GM21786 (cell line): ENCODE measurements at regions not wholly inside any gene's neighbourhood (a gene's known extent, or its start where the extent isn't known, plus 50 kb on each side); places are given as distances from the start of the nearest gene placed in this dataset.
"Not testable (repeated sequence)": the region's sequence is repeated elsewhere in the genome, so short reads cannot be mapped to it uniquely, and the experiment has no call there.

Experiments
- ATAC-seq: cut with Tn5 transposase; IDR thresholded peaks from one replicate; pipeline ENCODE4 v1.9.1; 2021; ENCODE audit not compliant: unreplicated experiment

DNA sequence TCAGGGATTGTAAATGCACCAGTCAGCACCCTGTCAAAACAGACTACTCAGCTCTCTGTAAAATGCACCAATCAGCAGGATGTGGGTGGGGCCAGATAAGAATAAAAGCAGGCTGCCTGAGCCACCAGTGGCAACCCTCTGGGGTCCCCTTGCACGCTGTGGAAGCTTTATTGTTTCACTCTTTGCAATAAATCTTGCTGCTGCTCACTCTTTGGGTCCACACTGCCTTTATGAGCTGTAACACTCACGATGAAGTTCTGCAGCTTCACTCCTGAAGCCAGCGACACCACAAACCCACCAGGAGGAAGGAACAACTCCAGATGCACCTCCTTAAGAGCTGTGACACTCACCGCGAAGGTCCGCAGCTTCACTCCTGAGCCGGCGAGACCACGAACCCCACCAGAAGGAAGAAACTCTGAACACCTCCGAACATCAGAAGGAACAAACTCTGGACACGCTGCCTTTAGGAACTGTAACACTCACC, 1578.5 kb downstream of the SI start:
- not testable (repeated sequence) for ATAC-seq

DNA sequence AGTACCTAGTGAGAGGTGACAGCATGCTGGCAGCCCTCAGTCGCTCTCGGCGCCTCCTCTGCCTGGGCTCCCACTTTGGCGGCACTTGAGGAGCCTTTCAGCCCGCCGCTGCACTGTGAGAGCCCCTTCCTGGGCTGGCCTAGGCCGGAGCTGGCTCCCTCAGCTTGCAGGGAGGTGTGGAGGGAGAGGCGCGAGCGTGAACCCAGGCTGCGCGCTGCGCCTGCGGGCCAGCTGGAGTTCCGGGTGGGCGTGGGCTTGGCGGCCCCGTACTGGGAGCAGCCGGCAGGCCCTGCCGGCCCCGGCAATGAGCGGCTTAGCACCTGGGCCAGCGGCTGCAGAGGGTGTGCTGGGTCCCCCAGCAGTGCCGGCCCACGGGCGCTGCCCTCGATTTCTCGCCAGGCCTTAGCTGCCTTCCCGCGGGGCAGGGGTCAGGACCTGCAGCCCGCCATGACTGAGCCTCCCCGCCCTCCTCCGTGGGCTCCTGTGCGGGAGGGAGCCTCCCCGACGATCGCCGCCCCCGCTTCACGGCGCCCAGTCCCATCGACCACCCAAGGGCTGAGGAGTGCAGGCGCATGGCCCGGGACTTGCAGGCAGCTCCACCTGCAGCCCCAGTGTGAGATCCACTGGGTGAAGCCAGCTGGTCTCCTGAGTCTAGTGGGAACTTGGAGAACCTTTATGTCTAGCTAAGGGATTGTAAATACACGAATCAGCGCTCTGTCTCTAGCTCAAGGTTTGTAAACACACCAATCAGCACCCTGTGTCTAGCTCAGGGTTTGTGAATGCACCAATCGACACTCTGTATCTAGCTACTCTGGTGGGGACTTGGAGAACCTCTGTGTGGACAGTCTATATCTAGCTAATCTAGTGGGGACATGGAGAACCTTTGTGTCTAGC, 1579.2 kb downstream of the SI start:
- ATAC-seq: not testable (repeated sequence)

DNA sequence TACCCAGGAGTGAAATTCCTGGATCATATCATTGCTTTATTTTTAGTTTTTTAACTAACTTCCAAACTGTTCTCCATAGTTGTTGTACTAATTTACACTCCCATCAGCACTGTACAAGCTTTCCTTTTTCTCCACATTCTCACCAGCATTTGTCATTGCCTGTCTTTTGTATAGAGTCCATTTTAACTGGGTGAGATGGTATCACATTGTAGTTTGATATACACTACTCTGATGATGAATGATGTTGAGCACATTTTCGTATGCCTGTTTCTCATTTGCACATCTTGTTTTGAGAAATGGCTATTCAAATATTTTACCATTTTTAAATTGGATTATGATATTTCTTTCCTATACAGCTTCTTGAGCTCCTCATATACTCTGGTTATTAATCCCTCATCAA, 1586.6 kb downstream of the SI start:
- no peak for ATAC-seq

DNA sequence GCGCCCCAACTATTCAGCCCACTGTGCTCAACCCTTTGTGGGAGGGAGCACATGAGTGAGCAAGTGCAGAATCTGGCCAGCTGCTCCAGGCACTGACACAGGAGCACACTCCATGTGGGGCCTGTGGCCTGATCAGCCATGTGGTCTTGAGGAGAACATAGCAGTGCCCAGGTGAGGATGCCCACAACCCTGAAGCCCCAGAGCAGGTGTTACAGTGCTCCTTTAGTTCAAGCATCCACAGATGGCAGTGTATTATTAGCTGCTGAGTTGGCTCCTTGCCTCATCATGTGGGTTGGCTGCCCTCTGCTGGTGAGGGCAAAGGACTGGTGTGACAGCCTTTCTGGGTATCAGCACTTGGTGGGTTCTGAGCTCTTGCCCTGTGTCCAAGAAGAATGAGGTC, 1588.2 kb downstream of the SI start:
- peak; percentile 81 for ATAC-seq

DNA sequence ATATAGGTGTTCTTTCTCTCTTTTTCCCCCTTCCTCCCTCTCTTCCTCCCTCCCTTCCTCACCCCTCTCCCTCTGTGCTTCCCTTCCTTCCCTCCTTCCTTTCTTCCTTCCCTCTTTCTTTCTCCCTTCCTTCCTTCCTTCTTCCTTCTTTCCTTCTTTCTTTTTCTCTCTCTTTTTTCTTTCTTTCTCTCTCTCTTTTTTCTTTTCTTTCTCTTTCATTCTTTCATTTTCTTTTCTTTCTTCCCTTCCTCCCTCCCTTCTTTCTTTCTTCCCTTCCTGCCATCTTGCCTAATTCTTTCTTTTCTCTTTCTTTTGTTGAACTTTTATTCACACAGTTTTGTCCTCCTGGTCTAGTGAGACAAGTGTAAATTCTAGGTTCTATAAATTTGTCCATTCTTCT, 1595.6 kb downstream of the SI start:
- no peak for ATAC-seq

DNA sequence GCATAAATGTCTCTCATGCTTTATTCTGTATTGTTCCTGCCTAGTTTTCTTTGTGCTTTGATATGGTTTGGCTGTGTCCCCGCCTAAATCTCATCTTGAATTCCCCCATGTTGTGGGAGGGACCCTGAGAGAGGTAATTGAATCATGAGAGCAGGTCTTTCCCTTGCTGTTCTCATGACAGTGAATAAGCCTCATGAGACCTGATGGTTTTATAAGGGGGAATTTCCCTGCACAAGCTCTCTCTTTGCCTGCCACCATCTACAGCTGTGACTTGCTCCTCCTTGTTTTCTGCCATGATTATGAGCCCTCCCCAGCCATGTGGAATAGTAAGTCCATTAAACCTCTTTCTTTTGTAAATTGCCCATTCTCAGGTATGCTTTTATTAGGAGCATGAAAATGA, 1596.6 kb downstream of the SI start:
- no peak for ATAC-seq

DNA sequence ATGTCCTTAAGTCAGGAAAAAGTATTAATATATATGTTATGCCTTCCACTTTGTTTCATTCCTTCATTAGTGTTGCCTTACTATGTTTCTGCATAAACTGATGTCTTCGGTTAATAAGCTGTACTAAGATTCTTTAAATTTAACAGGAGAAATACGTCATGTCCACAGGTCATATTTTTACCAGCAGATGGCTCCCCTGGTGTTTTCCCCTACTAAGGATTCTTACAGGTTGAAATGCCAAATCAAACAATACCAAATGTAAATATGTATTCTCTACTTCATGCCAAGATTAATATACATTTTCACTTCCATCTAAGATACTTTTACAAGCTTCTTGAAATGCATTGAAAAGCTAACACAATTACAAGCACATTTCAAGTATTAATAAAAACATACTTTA, 1602.1 kb downstream of the SI start:
- ATAC-seq: no peak

DNA sequence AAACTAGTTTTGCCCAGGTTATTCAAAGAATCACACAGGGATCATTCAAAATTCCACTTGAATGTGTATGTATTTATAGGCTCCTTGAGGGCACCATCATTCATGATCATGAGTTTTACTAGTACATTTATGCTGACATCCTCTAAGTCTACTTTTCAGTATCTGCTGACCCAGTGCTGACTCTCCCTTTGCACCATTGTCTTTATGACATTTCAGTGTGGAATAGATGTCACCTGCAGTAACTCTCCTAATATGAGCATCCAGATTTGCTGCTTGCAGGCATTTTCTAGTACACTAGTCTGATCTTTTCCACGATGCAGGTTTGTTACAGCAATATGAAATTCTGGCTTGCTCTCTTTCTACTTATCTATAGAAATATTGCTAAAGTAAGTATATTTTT, 1603.5 kb downstream of the SI start:
- no peak for ATAC-seq

DNA sequence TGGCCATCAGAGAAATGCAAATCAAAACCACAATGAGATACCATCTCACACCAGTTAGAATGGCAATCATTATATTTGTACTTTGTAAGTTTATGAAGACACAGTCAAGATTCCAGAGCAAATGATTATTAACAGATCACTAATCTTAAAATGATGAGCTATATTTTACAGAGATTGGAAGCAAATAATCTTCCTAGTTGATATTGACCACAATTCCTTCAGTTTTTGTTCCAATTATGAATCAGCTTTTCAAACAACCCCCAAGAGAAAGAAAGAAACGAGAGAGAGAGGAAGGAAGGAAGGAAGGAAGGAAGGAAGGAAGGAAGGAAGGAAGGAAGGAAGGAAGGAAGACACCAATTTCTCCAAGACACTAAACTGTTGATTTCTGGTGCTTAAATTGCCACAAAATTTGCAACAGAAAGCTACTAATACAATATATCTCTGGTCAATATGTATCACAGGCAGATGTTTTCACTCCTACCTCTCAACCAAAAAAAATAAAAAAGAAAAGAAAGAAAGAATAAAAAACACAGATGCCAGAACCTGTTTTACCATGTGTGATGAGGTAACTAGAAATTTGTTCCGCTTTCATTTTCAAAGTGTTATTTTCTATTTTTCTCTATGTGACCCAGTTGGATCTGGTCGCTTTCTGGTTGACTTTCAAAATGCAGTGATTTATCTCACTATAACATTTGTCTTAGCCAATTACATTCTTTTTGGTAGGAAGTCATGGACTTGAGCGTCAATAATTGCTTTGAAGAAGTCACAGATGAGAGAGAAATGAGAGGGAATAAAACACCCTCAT, 1609.6 kb downstream of the SI start:
- ATAC-seq: no peak

DNA sequence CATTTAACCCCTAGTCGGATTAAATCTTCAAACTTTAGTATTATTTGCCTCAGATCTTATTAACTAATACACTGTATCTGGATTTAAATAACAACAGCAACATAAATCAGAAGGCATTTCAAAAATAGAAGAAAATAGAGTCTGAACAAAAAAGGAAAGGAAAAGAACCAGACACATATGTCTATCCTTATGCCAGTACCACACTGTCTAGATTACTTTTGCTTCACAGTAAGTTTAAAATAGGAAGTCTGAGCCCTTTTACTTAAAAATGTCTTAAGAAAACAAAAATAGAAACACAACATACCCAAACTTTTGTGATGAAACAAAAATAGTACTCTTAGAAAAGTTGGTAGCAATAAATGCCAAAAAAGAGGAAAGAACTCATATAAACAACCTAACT, 1615.8 kb downstream of the SI start:
- ATAC-seq: no peak

DNA sequence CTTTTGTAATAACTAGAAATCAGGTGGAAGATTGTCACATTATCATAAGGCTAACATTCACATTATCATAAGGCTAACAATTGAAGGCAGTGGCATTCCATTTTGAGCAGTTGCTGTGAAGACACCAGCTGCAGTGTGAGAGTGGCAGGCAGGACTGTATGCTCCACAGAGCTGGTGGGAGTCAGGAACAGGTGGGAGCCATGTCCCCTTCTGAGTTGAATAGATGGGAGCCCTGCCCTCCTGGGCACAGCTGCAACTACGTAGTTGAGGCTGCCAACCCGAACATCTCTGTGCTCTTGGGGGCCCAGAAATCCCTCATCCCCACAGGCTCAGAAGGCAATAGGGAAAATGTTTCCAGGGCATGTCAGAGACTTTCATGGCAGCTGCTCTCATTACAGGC, 1627.6 kb downstream of the SI start:
- no peak for ATAC-seq

DNA sequence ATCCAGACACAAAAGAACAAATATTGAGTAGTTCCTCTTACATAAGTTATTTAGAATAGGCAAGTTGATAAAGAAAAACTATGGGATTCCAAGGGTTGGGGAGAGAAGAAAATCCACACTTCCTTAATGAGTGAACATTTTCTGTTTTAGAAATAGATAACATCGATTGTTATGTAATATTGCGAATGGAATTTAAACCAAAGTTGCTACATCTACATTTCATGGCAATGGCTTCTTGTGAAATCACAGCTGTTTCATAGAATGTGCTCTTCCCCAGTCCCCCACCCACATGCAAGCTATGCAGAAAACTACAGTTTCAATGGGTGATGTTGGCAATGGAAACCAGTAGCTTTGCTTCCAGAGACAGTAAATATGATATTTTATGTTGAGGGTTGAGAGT, 1639.5 kb downstream of the SI start:
- ATAC-seq: no peak

DNA sequence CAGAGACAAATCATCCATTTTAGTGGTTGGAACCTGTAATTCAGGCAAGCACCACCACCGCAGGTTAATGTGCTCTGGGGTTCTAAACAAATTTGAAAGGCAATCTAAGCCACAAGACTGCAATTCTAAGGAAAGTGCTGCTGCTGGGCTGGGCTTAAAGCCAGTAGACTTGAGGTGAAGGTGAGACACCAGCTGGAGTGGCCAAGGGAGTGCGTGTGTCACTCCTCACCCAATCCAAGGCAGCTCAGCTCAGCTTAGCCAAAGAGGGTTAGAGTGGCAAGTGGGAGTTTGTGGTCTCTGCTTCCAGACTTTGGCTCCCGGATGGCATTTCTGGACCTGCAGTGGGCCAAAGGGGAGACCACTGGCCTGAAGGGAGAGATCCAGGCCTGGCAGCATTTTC, 1655.6 kb downstream of the SI start:
- no peak for ATAC-seq

DNA sequence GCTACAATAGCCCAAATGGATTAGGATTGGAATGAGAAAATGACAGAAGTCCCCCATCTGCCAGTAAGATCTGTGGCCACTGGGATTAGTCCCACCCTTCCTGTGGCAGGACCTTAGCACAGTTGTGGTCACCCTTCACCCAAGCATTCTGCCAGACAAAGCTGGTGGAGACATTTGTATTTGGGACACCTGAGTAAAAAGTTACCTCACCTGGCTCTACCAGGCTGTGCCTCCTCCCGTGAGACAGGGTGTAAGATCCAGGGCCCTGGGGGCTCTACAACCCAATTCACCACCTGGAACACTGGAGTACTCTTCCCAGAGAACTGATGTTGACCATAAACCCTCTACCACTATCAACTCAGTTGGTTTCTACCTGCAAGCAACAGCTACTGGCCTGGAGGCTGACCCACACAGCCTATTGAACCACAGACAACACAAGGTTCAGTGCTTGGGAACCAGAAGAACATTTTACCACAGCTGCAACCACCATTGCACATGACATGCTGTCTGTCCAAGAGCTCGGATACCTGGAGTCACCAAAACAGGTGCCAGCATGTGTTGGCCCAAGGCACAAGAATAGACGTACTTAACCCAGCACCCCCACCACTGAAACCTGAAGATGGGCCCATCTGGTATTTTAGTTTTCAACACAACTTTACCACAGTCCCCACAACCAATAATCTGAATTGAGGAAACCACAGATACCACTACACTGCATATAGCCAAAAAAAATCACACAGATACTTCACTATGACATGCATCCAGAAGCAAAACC, 1686.7 kb downstream of the SI start:
- no peak for ATAC-seq

DNA sequence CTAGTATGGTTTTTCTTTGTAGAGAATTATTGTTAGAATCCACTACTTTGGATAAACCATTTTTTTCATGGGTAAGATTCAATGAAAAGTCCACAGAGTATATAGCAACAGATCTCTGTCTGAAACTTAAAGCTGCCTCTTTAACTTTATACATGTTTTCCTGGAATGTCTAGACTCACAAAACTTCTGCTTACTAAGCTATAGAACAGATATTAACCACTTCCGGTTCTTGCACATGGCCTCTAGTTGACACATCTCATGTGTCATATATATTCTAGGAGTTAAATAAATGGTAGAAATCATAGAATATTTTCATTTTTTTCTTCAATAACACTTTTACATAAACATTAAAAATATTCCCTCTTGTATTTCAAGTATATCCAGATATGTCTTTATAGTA, 1693.9 kb downstream of the SI start:
- ATAC-seq: no peak

DNA sequence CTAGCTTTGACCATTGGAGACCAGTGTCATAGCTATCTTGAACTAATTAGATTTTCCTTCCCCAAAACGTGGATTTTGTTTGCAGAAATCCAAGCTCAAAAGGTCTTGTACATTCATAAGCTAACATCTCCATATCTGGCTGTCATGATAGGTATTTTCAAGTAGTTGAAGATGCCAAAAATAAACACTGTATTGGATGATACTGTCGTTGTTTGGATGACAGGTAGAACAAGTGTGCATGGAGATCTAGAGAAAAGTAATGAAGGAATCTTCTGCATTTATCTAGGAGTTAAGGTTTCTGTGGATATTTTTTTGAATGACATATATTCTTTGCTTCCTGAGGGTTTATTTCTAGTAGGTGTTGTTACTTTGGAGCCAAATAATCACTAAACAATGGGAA, 1696.1 kb downstream of the SI start:
- no peak for ATAC-seq

DNA sequence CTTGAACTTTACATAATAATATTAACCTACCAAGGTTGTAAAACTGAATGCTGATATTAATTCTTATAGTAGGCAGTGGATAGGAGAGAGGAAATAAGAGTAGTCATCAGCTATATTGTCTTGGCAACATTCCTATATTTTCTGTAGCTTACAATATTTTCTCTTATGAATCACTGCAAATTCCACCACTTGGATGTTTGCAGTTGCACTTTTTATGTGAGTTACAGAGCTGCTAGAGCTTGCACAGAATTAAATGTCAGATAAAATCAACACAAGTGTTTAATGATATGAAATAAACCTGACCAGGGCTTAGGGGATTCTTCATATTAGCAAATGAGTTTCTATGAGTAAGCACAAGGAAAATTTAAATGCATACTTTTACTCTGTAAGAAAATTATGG, 1710.1 kb downstream of the SI start:
- no peak for ATAC-seq

DNA sequence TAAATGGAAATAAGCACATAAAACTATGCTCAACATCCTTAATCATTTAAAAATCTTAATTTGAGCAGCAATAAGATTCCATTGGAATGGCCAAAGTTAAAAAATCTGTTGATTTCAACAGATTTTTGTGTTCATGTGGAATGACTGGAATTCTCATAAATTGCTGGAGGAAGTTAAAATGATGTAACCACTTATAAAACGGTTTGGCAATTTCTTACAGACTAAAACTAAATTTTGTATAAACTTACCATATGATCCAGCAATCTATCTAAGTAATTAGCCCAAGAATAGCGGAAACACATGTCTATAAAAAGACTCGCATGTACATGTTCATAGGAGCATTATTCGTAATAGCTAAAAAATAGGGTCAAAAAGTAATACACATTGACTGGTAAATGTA, 1713.6 kb downstream of the SI start:
- ATAC-seq: no peak

DNA sequence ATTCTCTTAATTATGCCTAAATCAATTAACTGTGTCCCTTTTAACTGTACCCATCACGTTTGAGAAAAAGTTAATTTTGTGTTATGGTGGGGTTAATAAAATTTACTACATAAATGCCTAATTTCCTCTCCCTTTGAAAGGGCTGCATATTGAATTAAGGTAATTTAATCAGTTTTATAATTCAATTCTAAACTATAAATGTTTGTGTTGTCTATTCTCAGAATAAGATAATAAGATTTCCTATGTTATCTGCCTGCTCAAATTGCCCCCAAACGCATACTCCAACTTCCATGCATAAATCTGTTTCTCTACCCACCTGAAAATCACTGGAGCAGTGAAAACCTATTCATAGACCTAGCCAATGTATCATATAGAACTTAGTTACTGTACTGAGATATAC, 1716.1 kb downstream of the SI start:
- ATAC-seq: no peak

DNA sequence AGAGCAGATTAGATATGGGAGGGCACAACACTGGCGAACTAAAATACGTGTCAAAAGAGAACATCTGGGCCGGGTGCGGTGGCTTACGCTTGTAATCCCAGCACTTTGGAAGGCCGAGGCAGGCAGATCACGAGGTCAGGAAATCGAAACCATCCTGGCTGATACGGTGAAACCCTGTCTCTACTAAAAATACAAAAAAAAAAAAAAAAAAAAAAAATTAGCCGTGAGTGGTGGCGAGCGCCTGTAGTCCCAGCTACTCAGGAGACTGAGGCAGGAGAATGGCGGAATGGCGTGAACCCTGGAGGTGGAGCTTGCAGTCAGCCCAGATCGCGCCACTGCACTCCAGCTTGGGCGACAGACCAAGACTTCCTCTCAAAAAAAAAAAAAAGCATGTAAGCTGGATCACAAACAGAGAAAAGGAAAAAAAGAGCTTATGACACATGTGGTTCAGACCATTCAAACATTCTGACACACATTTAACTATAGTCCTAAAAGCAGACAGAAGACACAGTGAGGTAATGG, 1716.9 kb downstream of the SI start:
- ATAC-seq: not testable (repeated sequence)

DNA sequence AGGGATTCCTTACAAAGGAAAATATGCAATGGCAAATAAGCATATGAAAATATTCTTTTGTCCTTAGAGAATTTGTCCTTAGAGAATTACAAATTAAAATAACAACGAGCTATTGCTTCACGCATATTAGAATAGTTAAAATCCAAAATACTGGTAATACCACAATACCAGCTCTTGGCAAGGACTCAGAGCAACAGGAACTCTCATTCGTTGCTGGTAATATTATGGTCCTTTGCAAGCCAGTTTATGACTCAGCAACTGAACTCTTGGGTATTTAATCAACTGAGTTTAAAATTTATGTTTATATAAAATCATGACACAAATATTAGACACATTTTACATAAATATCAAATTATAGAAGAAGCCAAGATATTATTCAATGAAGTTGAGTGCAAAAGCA, 1730.4 kb downstream of the SI start:
- ATAC-seq: no peak
